ENCODE measurements at regions not wholly inside any gene's neighbourhood (a gene's known extent, or its start where the extent isn't known, plus 50 kb on each side); places are given as distances from the start of the nearest gene placed in this dataset.

DNA sequence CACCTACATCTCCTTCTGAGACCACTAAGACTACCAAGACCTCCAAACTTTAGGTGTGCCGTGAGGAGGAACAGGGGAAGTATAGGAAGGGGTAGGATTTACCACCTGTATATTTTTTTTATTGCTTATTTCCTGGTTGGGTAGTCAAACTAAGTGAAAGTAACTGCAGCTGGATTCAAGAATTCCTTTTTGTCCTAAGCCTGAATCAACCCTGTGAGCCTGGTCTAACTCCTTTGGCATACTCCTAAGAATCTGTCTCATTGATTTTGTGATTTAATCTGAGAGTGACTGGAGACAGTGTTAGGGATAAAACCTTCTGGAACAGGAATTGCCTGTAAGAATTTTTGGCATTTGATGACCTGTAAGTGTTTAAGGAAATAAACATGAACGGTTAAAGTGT, 523.5 kb upstream of the MIR17HG start:
- TF ChIP-seq, protein P1, sequence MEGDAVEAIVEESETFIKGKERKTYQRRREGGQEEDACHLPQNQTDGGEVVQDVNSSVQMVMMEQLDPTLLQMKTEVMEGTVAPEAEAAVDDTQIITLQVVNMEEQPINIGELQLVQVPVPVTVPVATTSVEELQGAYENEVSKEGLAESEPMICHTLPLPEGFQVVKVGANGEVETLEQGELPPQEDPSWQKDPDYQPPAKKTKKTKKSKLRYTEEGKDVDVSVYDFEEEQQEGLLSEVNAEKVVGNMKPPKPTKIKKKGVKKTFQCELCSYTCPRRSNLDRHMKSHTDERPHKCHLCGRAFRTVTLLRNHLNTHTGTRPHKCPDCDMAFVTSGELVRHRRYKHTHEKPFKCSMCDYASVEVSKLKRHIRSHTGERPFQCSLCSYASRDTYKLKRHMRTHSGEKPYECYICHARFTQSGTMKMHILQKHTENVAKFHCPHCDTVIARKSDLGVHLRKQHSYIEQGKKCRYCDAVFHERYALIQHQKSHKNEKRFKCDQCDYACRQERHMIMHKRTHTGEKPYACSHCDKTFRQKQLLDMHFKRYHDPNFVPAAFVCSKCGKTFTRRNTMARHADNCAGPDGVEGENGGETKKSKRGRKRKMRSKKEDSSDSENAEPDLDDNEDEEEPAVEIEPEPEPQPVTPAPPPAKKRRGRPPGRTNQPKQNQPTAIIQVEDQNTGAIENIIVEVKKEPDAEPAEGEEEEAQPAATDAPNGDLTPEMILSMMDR (IDR thresholded peaks at IDR 0.05): no peak
- no peak for TF ChIP-seq POLR2A (IDR thresholded peaks at IDR 0.05)
